Esophagus mucosa (tissue), 1 donor: ENCODE measurements at regions not wholly inside any gene's neighbourhood (a gene's known extent, or its start where the extent isn't known, plus 50 kb on each side); places are given as distances from the start of the nearest gene placed in this dataset.
"Not testable (repeated sequence)": the region's sequence is repeated elsewhere in the genome, so short reads cannot be mapped to it uniquely, and the experiment has no call there.

Experiments
- ATAC-seq: fragments of 200-7000 bp; cut with Tn5 transposase; one replicate; pipeline ENCODE4 v1.9.1; 2020
- donor health status: DM: yes; HTN: yes; CAD: no.

DNA sequence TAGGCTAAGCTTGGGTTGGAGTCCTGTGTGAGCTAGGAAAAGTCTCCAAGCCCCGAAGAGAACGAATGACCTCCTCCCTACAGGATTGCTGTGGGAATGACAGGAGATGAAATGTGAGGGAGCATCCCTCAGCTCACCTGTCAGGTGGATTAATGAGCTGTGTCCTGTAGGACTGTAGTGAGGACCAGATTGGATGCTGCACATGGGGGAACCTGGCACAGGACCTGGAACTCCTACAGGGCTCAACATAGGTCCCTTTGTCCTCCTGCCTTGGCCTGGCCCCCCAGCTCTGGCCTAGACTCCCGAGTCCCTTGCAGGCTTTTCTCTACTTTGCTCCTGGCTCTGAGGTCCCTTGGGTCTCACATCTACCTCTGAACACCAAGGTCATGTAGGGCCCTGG, 155.7 kb downstream of the PTPRU start:
- ATAC-seq = no peak

DNA sequence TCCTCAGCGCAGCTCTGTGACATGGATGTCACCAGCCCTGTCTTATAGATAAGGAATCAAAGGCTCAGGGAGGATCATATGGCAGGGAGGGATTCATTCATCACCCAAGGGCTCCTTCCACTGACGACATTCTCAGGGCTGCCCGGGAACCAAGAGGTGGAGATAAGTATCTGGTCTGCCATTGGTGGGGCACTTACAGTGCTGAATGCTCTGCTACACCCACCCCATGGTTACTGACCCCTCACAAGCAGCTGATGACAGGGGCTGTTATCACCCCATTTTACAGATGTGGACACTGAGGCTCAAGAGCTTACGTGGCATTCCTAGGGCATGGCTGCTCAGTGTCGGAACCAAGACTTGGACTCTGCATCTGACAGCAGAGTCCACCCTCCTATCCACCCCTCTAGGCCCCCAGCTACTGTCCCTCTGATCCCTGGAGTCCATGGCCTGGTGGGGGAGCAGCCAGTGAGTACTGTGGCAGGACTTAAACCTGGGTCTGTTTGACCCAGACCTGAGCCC, 155.1 kb downstream of the PTPRU start:
- no peak for ATAC-seq

DNA sequence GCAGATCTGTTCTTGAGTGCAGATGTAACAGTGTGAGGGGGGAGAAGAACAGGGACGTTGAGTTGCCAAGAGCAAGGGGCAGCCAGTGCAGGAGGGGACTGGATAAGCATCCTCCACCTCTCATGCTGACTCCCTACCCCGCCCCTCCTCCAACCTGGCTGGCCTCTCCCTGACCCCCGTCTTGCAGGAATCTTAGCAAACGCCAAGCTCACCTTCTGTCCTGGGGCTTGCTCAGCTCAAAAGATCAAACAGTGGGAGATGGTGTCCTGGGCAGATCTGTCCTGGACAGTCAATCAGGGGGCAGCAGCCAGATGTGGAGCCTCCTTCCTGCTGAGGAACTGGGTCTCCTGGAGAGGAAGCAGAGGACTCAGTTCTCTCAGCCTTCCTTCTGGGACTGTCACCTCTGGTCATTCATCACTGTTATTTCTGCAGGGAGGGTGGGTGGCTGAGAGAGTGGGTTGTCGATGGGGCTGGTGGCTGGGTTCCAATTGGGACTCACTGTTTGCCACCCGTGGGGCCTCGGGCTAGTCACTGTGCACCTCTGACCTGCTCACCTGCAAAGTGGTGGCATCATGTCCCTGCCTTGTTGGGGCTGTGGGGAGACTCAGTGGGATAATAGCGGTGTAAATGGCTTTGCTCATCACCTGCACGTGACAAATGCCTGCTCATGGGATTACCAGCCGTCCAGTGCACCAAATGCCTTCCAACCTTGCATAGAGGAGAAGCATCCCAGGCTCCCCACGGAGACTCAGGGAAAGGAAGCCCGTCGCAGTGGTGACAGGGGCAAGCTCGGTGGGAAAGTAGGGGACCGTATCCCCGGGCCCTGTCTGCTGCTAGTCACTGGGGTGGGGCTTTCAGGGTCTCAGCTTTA, 154.4 kb downstream of the PTPRU start:
- no peak for ATAC-seq

DNA sequence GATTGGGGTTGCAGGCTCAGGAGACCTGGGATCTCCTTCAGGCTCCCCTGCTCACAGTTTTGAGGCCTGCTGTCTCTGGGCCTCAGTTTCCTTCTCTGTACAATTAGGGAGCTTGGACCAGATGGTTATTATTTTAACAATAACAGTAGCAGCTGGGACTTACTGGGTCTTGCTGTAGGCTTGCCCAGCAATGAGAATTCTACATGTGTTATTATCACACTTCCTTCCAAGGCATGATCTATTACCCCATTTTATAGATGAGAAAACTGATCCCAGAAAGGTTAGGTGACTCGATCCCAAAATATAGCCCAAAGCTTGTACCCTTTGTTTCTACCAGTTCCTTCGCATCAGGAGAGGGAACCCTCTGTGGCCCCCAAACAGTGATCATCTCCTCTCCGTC, 153.8 kb downstream of the PTPRU start:
- ATAC-seq = no peak

DNA sequence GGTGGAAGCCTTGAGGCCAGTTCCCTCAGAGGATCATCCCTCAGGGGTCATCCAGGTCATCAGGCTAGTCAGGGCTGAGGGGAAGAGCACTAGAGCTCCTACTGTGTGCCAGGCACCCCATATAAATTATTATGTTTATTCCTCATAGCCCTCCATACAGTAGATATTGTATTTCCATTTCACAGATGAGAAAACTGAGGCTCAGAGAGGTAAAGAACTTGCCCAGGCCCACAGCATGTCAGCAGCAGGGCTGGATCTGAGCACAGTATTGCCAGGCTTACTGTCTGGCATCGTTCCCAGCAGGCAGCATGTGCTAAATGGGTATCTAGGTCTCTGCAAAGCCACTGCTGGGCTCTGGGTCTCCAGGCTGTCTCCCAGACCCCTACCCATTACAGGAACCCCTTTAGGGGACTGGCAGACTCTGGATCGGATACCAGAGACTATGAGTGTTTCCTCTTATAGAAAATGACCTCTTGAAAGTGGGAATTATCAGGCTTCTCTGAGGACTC, 153.3 kb downstream of the PTPRU start:
- ATAC-seq = no peak

DNA sequence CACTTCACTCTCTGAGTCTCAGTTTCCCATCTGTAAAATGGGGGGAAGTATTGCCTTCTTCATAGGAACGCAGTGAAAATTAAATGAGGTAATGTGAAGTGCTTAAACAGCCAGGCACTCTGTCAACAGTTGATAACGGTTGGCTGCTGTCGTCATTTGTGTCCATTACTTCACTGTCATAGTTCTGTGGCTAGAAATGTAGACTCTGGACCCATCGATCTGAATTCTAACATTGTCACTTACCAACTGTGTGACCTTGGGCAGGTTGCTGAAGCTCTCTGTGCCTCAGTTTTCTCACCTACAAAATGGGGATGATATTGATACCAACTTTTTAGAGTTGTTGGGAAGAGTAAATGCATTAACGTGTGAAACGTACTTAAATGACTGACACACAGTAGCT, 152.6 kb downstream of the PTPRU start:
- ATAC-seq = no peak

DNA sequence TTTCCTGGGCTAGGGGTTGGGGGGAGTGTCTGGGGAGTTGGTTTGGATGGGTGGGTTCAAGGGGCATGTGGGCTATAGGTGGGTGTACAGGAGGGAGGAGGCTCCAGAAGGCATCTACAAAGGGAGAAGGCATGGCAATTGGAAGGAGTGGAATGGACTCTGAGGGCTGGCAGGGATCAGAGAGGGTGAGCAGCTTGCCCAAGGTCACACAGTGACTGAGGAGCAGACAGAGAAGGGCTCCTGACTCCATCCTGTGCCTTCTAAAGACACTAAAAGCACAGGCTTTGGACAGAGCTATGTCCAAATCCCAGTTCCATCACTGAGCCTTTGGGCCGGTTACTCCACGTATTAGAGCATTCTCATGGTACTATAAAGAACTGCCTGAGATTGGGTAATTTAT, 151.8 kb downstream of the PTPRU start:
- ATAC-seq = no peak

DNA sequence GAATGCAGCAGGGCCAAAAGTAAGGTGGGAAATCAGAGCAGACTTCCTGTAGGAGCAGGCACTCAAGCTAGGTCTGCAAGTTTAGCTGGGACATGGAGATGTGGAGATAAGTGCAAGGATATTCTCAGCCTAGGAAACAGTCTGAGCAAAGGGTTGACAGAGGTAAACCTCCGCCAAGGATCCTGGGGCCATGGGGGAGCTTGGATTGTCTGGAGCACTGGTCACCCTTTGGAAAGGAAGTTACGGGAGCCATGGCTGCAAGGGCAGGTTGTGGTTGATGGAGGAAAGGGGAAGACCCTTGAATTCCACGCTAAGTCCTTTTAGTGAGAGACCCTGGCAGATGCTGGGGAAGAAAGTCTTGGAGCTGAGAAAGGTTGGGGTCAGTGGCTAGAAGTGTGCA, 150.9 kb downstream of the PTPRU start:
- no peak for ATAC-seq

DNA sequence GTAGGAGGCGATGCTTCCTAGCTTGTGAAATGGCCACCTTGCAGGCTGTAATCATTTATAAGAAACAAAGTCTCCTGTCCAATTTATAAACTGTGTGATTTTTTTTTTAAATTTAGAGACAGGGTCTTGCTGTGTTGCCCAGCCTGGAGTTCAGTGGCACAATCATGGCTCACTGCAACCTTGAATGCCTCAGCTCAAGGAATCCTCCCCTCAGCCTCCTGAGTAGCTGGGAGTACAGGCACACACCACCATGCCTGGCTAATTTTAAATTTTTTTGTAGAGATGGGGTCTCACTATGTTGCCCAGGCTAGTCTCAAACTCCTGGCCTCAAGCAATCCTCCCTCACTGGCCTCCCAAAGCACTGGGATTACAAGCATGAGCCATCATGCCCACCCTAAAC, 150.1 kb downstream of the PTPRU start:
- not testable (repeated sequence) for ATAC-seq

DNA sequence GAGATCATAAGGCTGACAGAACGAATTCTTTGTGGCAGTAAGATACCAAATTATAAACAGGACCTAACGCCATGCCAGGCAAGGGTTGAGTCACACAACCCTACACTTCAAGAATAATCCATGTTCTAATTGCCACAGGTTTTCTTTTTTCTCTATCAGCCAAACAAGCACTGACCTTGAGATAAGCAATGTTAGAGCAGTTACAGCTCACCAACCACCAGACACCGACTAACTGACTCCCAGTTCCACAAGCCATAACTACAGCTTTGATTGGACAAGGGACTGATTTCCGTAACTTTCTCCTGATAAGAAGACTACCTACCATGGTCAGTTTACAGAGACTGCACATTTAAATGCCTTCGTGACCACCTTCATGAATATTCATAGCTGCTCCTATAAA, 149.6 kb downstream of the PTPRU start:
- ATAC-seq = no peak

DNA sequence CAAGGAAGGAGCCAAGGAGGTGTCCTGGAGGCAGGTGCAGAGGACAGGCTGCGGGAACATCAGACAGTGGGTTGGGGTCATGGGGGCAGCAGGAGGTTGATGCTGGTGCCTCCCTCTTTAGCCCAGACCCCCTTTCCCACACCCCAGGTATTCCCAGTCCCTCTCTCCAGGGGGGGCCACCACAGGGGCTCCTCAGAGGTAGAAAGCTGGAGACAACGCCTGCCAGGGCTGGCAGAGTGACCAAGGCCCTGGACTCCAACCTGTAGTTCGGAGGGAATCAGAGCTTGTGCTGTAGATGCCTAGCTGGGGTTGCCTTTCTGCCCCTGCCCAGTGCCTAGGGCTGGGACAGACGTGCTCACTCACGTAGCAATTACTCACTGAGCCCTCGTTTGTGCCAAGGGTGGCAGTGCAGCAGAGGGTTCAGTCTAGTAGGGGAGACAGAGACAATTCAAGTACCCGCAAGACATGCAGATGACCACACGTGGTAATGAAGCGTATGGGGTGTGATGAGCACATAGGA, 148.2 kb downstream of the PTPRU start:
- ATAC-seq = peak; percentile 39

DNA sequence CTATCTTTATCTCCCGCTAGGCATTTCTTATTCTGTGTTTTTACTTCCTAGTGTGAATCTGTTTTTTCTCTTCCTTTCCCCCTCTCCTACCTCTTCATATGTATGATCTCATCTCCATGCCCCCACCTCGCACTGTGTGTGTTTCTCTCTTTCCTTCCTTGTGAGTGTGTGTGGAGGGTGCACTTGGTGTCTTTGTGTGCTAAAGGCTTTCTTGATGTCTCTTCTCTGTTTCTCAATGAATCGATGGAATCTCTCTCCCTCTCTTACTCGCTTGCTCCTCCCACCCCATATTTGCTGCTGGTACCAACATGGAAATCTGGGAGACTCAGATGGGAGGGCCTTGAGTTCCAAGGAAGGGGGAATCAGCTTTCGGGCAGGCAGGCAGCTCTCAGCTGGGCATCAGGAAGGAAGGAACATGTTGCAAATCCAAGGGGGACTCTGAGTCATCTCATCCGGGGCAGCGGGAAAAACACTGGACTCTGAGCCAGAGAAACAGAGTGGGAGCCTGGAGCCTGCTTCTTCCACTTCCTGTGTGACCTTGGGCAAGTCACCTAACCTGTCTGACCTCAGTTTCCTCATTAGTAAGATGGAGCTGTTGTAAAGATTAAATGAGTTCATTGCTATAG, 147.5 kb downstream of the PTPRU start:
- ATAC-seq = no peak

DNA sequence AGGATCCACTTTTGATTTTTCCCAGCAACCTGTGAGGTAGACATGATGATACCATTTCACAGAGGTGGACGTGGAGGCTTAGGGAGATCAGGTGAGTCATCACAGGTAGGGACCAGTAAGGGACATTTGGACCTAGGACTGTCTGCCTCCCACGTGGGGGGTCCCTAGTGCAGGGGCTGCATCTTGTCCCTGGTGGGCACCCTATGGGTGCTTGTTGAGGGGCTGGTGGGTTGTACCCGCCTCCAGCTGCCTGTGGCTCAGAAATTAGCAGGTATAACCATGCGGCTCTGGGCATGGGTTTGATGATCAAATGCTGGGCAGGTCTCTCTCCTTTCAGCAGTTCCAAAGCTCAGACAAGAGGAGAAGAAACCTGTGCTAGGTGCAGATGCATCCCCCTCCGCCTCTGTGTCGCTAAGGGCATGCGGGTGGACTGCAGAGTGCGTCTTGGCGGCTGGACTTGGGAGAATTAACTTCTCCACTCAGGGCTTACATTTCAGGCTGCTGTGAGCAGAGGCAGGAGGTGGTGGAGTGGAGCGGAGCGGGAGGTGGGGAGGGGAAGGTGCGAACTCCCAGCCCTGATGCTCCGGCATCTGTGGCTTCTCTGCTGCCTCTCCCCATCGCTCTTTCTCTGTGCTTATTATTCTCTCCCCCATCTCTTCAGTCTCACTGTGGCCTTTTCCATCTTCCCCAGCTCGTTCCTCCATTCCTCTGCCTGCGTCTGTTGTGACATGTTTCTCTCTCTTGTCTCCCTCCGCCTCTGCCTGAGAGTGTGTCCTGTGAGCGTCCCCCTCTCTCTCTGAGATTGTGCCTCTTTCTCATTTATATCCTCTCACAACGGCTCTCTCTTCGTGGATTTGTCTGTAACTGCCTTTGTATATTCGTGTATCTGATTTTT, 146.8 kb downstream of the PTPRU start:
- ATAC-seq = no peak

DNA sequence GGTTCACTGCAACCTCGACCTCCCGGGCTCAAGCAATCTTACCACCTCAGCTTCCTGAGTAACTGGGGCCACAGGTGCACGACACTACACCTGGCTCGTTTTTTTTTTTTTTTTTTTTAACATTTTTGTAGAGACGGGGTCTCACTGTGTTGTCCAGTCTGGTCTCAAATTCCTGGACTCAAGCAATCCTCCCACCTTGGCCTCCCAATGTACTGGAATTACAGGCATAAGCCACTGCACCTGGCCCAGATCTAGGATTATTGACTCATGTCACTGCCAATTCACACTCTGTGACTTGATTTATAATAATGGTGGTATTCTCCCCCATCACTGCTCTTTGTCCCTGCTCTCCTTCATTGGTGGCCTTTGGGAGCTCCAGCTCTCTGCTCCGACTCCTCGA, 145.1 kb downstream of the PTPRU start:
- no peak for ATAC-seq

DNA sequence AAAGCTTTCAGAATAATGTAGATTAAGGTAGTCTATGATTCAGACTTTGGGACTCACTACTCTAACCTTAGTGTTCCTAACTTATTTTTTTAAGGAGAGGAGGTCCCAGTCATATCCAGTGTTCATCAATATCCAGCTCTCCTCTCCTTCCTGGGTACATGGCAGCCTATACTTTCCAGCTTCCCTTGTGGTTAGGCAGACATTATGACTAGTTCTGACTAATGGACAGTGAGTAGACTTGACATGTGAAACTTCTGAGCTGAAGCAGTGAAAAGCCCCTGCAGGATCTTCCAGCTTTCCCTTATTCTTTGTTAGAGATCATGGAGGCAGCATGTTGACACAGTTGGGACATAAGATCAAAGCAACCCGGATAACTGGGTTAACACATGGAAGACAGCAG, 144.2 kb downstream of the PTPRU start:
- ATAC-seq = no peak

DNA sequence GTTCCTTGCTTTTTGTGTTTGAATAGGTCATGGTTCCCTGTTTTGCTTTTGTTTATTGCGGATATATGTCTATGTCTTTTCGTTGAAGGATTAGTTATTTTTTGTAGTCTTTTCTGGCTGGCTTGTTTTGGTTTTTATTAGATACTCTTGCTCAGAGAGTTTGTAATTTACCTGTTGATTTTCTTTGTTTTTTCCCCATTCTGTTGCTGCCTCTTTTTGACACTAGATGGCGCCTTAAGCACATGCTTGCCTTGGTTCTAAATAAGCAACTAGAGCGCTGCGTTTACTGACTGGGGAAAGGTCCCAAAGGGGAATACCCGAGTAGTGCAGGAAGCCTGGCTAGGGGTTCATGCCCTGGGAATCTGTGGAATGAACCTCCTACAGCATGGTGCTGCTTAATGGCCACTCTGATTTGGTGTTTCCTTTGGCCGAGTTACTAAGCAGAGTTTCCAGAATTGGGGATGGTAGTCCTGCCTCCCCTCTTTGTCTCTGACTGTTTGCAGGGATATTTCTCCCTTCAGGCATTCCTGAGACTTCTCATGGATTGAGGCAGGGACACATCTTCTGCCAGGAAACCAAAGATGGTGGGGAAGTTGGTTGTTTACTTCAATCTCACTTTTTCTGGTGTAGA, 143.2 kb downstream of the PTPRU start:
- no peak for ATAC-seq
